ENCODE measurements at regions not wholly inside any gene's neighbourhood (a gene's known extent, or its start where the extent isn't known, plus 50 kb on each side); places are given as distances from the start of the nearest gene placed in this dataset.
"Not testable (repeated sequence)": the region's sequence is repeated elsewhere in the genome, so short reads cannot be mapped to it uniquely, and the experiment has no call there.

GRCh38 chr16:85286066-85286831, 174.0 kb upstream of the CIBAR2 start:
- H3K4me1 ChIP-seq (ENCODE audit: insufficient read depth, low read length), result peaks cover 2% of the 10 kb centered on the region; the same call in 1 of the 2 replicates
- no peak overlapping the region for H3K27ac ChIP-seq (ENCODE audit: low read depth, low read length)
- WGBS, result 93% methylated on average over 29 of the region's 29 CpGs
- H3K4me3 ChIP-seq (ENCODE audit: low read length), result no peak overlapping the region
- H3K27me3 ChIP-seq (ENCODE audit: insufficient read depth, low read length), result no peaks in the 10 kb centered on the region
- no peaks in the 10 kb centered on the region for H3K9me3 ChIP-seq (ENCODE audit: insufficient read depth, low read depth, low read length)
- H3K9ac ChIP-seq (ENCODE audit: low read depth, low read length), result no peak overlapping the region
- H3K36me3 ChIP-seq (ENCODE audit: insufficient read depth, low read length), result no peaks in the 10 kb centered on the region

GRCh38 chr16:85286951-85287814, 174.9 kb upstream of the CIBAR2 start:
- Histone ChIP-seq H3K36me3 (ENCODE audit: insufficient read depth, low read length) (no peaks in the 10 kb centered on the region), H3K27ac (ENCODE audit: low read depth, low read length) (no peak overlapping the region), H3K27me3 (ENCODE audit: insufficient read depth, low read length) (no peaks in the 10 kb centered on the region), H3K9ac (ENCODE audit: low read depth, low read length) (no peak overlapping the region), H3K4me3 (ENCODE audit: low read length) (no peak overlapping the region), H3K9me3 (ENCODE audit: insufficient read depth, low read depth, low read length) (no peaks in the 10 kb centered on the region), H3K4me1 (ENCODE audit: insufficient read depth, low read length) (0 out of 2 replicates have a peak, but pooled peaks cover 6% of the 10 kb centered on the region)
- WGBS, result 91% methylated on average over 34 of the region's 34 CpGs

- WGBS, result 94% methylated on average over 12 of the region's 13 CpGs
- not testable (repeated sequence) for H3K9me3 ChIP-seq (ENCODE audit: insufficient read depth, low read depth, low read length); H3K4me3 ChIP-seq (ENCODE audit: low read length); H3K27me3 ChIP-seq (ENCODE audit: insufficient read depth, low read length); H3K9ac ChIP-seq (ENCODE audit: low read depth, low read length); H3K4me1 ChIP-seq (ENCODE audit: insufficient read depth, low read length); H3K27ac ChIP-seq (ENCODE audit: low read depth, low read length); H3K36me3 ChIP-seq (ENCODE audit: insufficient read depth, low read length)
Observed at GRCh38 chr16:85287815-85288109, 175.5 kb upstream of the CIBAR2 start.

- Histone ChIP-seq H3K4me1 (ENCODE audit: insufficient read depth, low read length) (0 out of 2 replicates have a peak, but pooled peaks cover 6% of the 10 kb centered on the region), H3K9ac (ENCODE audit: low read depth, low read length) (no peak overlapping the region), H3K27ac (ENCODE audit: low read depth, low read length) (no peak overlapping the region), H3K4me3 (ENCODE audit: low read length) (no peak overlapping the region), H3K27me3 (ENCODE audit: insufficient read depth, low read length) (no peaks in the 10 kb centered on the region), H3K9me3 (ENCODE audit: insufficient read depth, low read depth, low read length) (no peaks in the 10 kb centered on the region), H3K36me3 (ENCODE audit: insufficient read depth, low read length) (no peaks in the 10 kb centered on the region)
- 95% methylated on average over 4 of the region's 4 CpGs for WGBS
Observed at GRCh38 chr16:85288341-85288868, 176.1 kb upstream of the CIBAR2 start.

- Histone ChIP-seq H3K9ac (ENCODE audit: low read depth, low read length) (no peak overlapping the region), H3K9me3 (ENCODE audit: insufficient read depth, low read depth, low read length) (no peaks in the 10 kb centered on the region), H3K4me3 (ENCODE audit: low read length) (no peak overlapping the region), H3K27me3 (ENCODE audit: insufficient read depth, low read length) (no peaks in the 10 kb centered on the region), H3K4me1 (ENCODE audit: insufficient read depth, low read length) (0 out of 2 replicates have a peak, but pooled peaks cover 6% of the 10 kb centered on the region), H3K36me3 (ENCODE audit: insufficient read depth, low read length) (no peaks in the 10 kb centered on the region), H3K27ac (ENCODE audit: low read depth, low read length) (no peak overlapping the region)
- WGBS, result 90% methylated on average over 11 of the region's 11 CpGs
Observed at GRCh38 chr16:85288869-85289660, 176.8 kb upstream of the CIBAR2 start.

GRCh38 chr16:85289760-85290625, 177.7 kb upstream of the CIBAR2 start:
- Histone ChIP-seq H3K9ac (ENCODE audit: low read depth, low read length) (no peak overlapping the region), H3K27ac (ENCODE audit: low read depth, low read length) (no peak overlapping the region), H3K4me1 (ENCODE audit: insufficient read depth, low read length) (0 out of 2 replicates have a peak, but pooled peaks cover 6% of the 10 kb centered on the region), H3K9me3 (ENCODE audit: insufficient read depth, low read depth, low read length) (no peaks in the 10 kb centered on the region), H3K27me3 (ENCODE audit: insufficient read depth, low read length) (no peaks in the 10 kb centered on the region), H3K36me3 (ENCODE audit: insufficient read depth, low read length) (no peaks in the 10 kb centered on the region), H3K4me3 (ENCODE audit: low read length) (no peak overlapping the region)
- WGBS, result 86% methylated on average over 21 of the region's 21 CpGs

- no peaks in the 10 kb centered on the region for H3K9me3 ChIP-seq (ENCODE audit: insufficient read depth, low read depth, low read length)
- no peak overlapping the region for H3K9ac ChIP-seq (ENCODE audit: low read depth, low read length)
- H3K36me3 ChIP-seq (ENCODE audit: insufficient read depth, low read length), result no peaks in the 10 kb centered on the region
- H3K27me3 ChIP-seq (ENCODE audit: insufficient read depth, low read length), result no peaks in the 10 kb centered on the region
- 80% methylated on average over 11 of the region's 12 CpGs for WGBS
- no peak overlapping the region for H3K27ac ChIP-seq (ENCODE audit: low read depth, low read length)
- H3K4me3 ChIP-seq (ENCODE audit: low read length), result no peak overlapping the region
- 0 out of 2 replicates have a peak, but pooled peaks cover 6% of the 10 kb centered on the region for H3K4me1 ChIP-seq (ENCODE audit: insufficient read depth, low read length)
Observed at GRCh38 chr16:85290626-85291301, 178.5 kb upstream of the CIBAR2 start.

GRCh38 chr16:85291302-85292148, 179.3 kb upstream of the CIBAR2 start:
- H3K27ac ChIP-seq (ENCODE audit: low read depth, low read length), result no peak overlapping the region
- WGBS, result 39% methylated on average over 25 of the region's 26 CpGs
- H3K27me3 ChIP-seq (ENCODE audit: insufficient read depth, low read length), result no peaks in the 10 kb centered on the region
- H3K4me3 ChIP-seq (ENCODE audit: low read length), result no peak overlapping the region
- H3K36me3 ChIP-seq (ENCODE audit: insufficient read depth, low read length), result no peaks in the 10 kb centered on the region
- H3K9ac ChIP-seq (ENCODE audit: low read depth, low read length), result no peak overlapping the region
- H3K4me1 ChIP-seq (ENCODE audit: insufficient read depth, low read length), result 0 out of 2 replicates have a peak, but pooled peaks cover 6% of the 10 kb centered on the region
- H3K9me3 ChIP-seq (ENCODE audit: insufficient read depth, low read depth, low read length), result no peaks in the 10 kb centered on the region

GRCh38 chr16:85293458-85293857, 181.2 kb upstream of the CIBAR2 start:
- H3K4me3 ChIP-seq (ENCODE audit: low read length), result no peak overlapping the region
- no peak overlapping the region for H3K27ac ChIP-seq (ENCODE audit: low read depth, low read length)
- H3K27me3 ChIP-seq (ENCODE audit: insufficient read depth, low read length), result no peaks in the 10 kb centered on the region
- no peak overlapping the region for H3K9ac ChIP-seq (ENCODE audit: low read depth, low read length)
- 95% methylated on average over 13 of the region's 13 CpGs for WGBS
- H3K36me3 ChIP-seq (ENCODE audit: insufficient read depth, low read length), result no peaks in the 10 kb centered on the region
- no peaks in the 10 kb centered on the region for H3K9me3 ChIP-seq (ENCODE audit: insufficient read depth, low read depth, low read length)
- 0 out of 2 replicates have a peak, but pooled peaks cover 6% of the 10 kb centered on the region for H3K4me1 ChIP-seq (ENCODE audit: insufficient read depth, low read length)
